Lower leg skin (tissue), 3 donors: ENCODE measurements at regions not wholly inside any gene's neighbourhood (a gene's known extent, or its start where the extent isn't known, plus 50 kb on each side); places are given as distances from the start of the nearest gene placed in this dataset.

Source experiments
- CTCF ChIP-seq, 3 donors: fragments of 450-650 bp; IDR thresholded peaks; one replicate each; pipeline ENCODE4 v1.5.1; 2016; ENCODE audit warnings: antibody characterized with exemption in 3 of 3, mild to moderate bottlenecking in 3 of 3, moderate library complexity in 2 of 3
- POLR2A ChIP-seq, 2 donors: fragments of 450-650 bp; IDR thresholded peaks; one replicate each; pipeline ENCODE4 v1.6.1; 2016 to 2017; ENCODE audit warnings: antibody characterized with exemption in 2 of 2, mild to moderate bottlenecking in 1 of 2, moderate library complexity in 1 of 2

GRCh38 chrX:12021698-12022097 is 116.6 kb upstream of the FRMPD4 start:
- TF ChIP-seq CTCF (IDR thresholded peaks at IDR 0.05) = no peak
- TF ChIP-seq POLR2A (IDR thresholded peaks at IDR 0.05) = no peak
